Transverse colon (tissue), 3 donors: ENCODE measurements at regions not wholly inside any gene's neighbourhood (a gene's known extent, or its start where the extent isn't known, plus 50 kb on each side); places are given as distances from the start of the nearest gene placed in this dataset.

ENCODE experiments used
- POLR2A ChIP-seq: fragments of 450-650 bp; IDR thresholded peaks from one replicate; pipeline ENCODE4 v1.6.1; 2016; ENCODE audit warnings: antibody characterized with exemption, mild to moderate bottlenecking, moderate library complexity
- TF ChIP-seq, protein P1 (sequence below), 5 experiments: fragments of 200-600 bp in 3 of 5; fragments of 450-650 bp in 2 of 5; sonication (generic) in 3 of 5; IDR thresholded peaks; 1 replicate in 2 of 5; 2 replicates in 3 of 5; pipeline ENCODE4 v1.5.1; 2016 to 2017; ENCODE audit warnings: antibody characterized with exemption in 5 of 5, inconsistent platforms in 3 of 5, mild to moderate bottlenecking in 2 of 5, moderate library complexity in 1 of 5

DNA sequence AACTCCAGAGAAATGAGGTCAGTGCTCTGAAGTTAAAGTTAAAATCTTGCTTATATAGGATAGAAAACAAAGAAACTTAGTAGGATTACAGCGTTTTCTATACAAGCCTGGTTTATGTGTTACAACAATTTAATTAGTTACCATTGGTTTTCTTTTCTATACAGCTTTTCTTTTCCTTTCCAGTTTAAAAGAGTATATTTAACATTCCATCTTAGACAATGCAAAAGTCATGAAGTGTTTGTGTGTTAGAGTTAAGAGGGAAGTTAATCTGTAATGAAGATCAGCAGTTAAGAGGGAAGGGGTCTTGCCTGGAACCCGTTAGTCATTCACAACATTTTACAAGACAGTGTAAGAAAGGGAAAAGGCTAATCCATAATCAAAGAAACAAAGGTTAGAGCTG, 338.3 kb downstream of the OTUD1 start:
- TF ChIP-seq, protein P1, sequence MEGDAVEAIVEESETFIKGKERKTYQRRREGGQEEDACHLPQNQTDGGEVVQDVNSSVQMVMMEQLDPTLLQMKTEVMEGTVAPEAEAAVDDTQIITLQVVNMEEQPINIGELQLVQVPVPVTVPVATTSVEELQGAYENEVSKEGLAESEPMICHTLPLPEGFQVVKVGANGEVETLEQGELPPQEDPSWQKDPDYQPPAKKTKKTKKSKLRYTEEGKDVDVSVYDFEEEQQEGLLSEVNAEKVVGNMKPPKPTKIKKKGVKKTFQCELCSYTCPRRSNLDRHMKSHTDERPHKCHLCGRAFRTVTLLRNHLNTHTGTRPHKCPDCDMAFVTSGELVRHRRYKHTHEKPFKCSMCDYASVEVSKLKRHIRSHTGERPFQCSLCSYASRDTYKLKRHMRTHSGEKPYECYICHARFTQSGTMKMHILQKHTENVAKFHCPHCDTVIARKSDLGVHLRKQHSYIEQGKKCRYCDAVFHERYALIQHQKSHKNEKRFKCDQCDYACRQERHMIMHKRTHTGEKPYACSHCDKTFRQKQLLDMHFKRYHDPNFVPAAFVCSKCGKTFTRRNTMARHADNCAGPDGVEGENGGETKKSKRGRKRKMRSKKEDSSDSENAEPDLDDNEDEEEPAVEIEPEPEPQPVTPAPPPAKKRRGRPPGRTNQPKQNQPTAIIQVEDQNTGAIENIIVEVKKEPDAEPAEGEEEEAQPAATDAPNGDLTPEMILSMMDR (IDR thresholded peaks at IDR 0.05), result no peak
- TF ChIP-seq POLR2A, result no peak
